Hepatocyte (in vitro differentiated cells): ENCODE measurements at regions not wholly inside any gene's neighbourhood (a gene's known extent, or its start where the extent isn't known, plus 50 kb on each side); places are given as distances from the start of the nearest gene placed in this dataset.
"Not testable (repeated sequence)": the region's sequence is repeated elsewhere in the genome, so short reads cannot be mapped to it uniquely, and the experiment has no call there.

Experiments
- DNase-seq: peaks from one replicate; pipeline ENCODE4 v3.0.0-alpha.2; 2016; ENCODE audit warnings: low spot score
- H2AFZ ChIP-seq: fragments of 200-600 bp; sonication (generic); 2 replicates; pipeline ENCODE4 v1.6.0; 2016; ENCODE audit warnings: antibody characterized with exemption, mild to moderate bottlenecking
- H3K27ac ChIP-seq: fragments of 200-600 bp; sonication (generic); 2 replicates; pipeline ENCODE4 v1.5.1; 2016; ENCODE audit warnings: mild to moderate bottlenecking
- H3K27me3 ChIP-seq: fragments of 200-600 bp; sonication (generic); 2 replicates; pipeline ENCODE4 v1.6.1; 2016
- H3K36me3 ChIP-seq: fragments of 200-600 bp; sonication (generic); replicated peaks from 2 replicates; pipeline ENCODE4 v1.5.1; 2016; ENCODE audit warnings: low read depth; ENCODE audit not compliant: insufficient read depth
- H3K4me1 ChIP-seq: fragments of 200-600 bp; sonication (generic); 2 replicates; pipeline ENCODE4 v1.5.1; 2016; ENCODE audit warnings: mild to moderate bottlenecking, moderate library complexity; ENCODE audit not compliant: insufficient read depth
- H3K4me2 ChIP-seq: fragments of 200-600 bp; sonication (generic); 2 replicates; pipeline ENCODE4 v1.6.0; 2016
- H3K4me3 ChIP-seq: fragments of 200-600 bp; sonication (generic); 2 replicates; pipeline ENCODE4 v1.5.1; 2016; ENCODE audit warnings: mild to moderate bottlenecking
- H3K79me2 ChIP-seq: fragments of 200-600 bp; sonication (generic); 2 replicates; pipeline ENCODE4 v1.6.0; 2017; ENCODE audit warnings: mild to moderate bottlenecking
- H3K9me2 ChIP-seq: fragments of 200-600 bp; sonication (generic); replicated peaks from 2 replicates; pipeline ENCODE4 v1.6.0; 2017; ENCODE audit warnings: mild to moderate bottlenecking; ENCODE audit not compliant: insufficient read depth
- H3K9me3 ChIP-seq: fragments of 200-600 bp; sonication (generic); 2 replicates; pipeline ENCODE4 v1.5.1; 2016; ENCODE audit warnings: low read depth, mild to moderate bottlenecking
- H4K20me1 ChIP-seq: fragments of 200-600 bp; sonication (generic); 2 replicates; pipeline ENCODE4 v1.6.0; 2016; ENCODE audit warnings: mild to moderate bottlenecking; ENCODE audit not compliant: insufficient read depth, poor library complexity, severe bottlenecking
- WGBS: methylation state at CpG from one replicate; pipeline ENCODE4 v1.1.6; 2016; ENCODE audit warnings: low lambda C conversion rate; ENCODE audit errors: missing lambda C conversion rate; 5-methylcytosine and 5-hydroxymethylcytosine counted together
- TF ChIP-seq, protein P1 (sequence below): fragments of 200-600 bp; sonication (generic); IDR thresholded peaks from 2 replicates; pipeline ENCODE4 v1.5.1; 2016; ENCODE audit warnings: antibody characterized with exemption, mild to moderate bottlenecking; ENCODE audit not compliant: poor library complexity

DNA sequence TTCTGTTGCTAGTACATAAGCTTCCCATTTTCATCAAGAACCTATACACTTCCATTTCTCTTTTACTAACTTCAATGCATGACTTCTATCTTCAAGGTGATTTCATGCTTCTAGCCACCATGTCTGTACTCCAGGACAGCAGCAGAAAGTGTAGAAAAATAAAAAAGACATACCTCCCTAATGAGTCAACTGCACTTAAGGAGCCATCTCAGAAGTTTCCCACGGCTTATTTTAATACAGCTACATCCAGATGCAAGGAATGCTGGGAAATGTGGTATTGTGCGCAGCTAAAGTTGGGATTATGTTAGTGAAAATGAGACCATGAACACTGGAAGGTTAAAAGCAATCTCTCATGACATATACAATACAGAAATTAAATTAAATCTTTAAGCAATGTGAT lies 264.7 kb upstream of the ZNF322 start:
- DNase-seq, H3K79me2 ChIP-seq, H3K9me3 ChIP-seq, H4K20me1 ChIP-seq, H3K27me3 ChIP-seq, H3K36me3 ChIP-seq, H3K27ac ChIP-seq, H3K4me3 ChIP-seq, H3K9me2 ChIP-seq, H3K4me2 ChIP-seq, H2AFZ ChIP-seq, H3K4me1 ChIP-seq: not testable (repeated sequence)
- 86% methylated on average over 2 of the region's 2 CpGs for WGBS

DNA sequence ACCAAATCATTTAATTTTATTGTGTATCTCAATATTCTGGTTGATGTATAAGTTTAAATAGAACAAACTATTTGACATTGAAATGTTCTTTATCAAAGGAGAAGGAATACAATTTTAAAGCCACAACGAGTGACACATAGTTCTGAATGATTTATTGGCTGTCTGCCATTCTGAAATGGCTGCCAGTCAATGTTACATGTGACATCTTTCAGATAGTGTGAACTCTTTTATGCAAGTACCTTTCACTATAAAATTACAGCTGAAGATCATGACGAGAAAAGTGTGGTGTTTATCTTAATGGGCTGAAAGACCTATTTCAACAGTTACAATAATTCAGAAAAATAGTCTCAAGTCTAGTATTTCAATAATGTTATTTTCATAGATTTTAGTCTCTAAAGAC lies 268.6 kb upstream of the ZNF322 start:
- WGBS = 92% methylated on average over 1 of the region's 2 CpGs

DNA sequence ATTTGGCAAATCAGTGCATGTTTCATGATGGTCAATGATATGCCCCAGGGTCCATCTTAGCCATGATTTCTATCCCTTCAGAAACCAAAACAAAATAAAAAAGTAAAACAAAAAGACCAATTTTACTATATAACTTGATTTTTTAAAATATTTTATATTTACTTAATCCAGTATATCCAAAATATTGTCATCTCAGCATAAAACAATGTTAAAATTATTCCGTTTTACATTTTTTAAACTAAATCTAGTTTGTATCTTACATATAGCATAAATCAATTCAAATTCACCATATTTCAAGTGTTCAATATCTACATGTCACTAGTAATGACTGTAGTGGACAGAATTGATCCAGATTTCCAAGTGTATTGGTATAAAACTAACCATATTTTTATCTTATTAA lies 277.7 kb upstream of the ZNF322 start:
- not testable (repeated sequence) for H3K4me1 ChIP-seq, H2AFZ ChIP-seq, H3K9me2 ChIP-seq, H3K79me2 ChIP-seq, H3K9me3 ChIP-seq, H3K4me3 ChIP-seq, H3K36me3 ChIP-seq, DNase-seq, H3K27me3 ChIP-seq, H4K20me1 ChIP-seq, H3K27ac ChIP-seq, H3K4me2 ChIP-seq
- WGBS = 94% methylated on average over 1 of the region's 1 CpG

More for the DNA sequence above, 268.6 kb upstream of the ZNF322 start:
- not testable (repeated sequence) for H3K79me2 ChIP-seq, DNase-seq, H3K4me3 ChIP-seq, H3K9me3 ChIP-seq, H3K36me3 ChIP-seq, H3K9me2 ChIP-seq, H3K27ac ChIP-seq, H3K4me1 ChIP-seq, H2AFZ ChIP-seq, H3K4me2 ChIP-seq, H3K27me3 ChIP-seq, H4K20me1 ChIP-seq

DNA sequence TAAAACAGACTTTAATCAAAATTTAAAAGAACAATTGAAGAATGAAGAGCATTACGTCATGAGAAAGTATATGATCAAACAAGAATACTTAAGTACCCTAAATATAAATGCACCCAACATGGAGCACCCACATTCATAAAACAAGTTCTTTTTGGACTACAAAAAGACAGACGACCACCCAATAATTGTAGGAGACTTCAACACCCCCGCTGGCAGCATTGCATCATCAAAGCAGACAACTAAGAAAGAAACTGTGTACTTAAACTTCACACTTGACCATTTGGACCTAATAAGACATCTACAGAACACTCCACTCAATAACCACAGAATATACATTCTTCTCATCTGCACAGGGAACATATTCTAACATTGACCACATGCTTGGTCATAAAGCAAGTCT lies 291.7 kb upstream of the ZNF322 start:
- not testable (repeated sequence) for H3K4me1 ChIP-seq, H3K36me3 ChIP-seq, H3K4me3 ChIP-seq, H2AFZ ChIP-seq, H3K9me2 ChIP-seq, DNase-seq, H3K27me3 ChIP-seq, H3K9me3 ChIP-seq, H3K4me2 ChIP-seq, H4K20me1 ChIP-seq, H3K27ac ChIP-seq
- whole genome bisulfite sequencing = 94% methylated on average over 3 of the region's 3 CpGs
- peaks cover 10% of the 10 kb centered on the region for H3K79me2 ChIP-seq

DNA sequence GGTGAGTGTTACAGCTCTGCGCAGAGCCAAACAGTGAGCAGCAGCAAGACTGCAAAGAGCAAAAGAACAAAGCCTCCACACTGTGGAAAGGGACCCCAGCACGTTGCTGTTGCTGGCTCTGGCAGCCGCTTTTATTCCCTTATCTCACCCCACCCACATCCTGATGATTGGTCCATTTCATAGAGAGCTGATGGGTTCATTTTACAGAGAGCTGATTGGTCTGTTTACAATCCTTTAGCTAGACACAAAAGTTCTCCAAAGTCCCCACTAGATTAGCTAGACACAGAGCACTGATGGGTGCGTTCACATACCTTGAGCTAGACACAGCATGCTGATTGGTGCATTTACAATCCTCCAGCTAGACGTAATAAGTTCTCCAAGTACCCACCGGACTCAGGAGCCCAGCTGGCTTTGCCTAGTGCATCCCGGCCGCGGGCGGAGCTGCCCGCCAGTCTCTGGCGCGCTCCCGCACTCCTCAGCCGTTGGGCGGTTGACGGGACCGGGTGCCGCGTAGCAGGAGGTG lies 291.4 kb upstream of the PRSS16 start:
- not testable (repeated sequence) for H3K79me2 ChIP-seq, H3K36me3 ChIP-seq, H3K9me2 ChIP-seq, H3K4me1 ChIP-seq, H3K9me3 ChIP-seq, H4K20me1 ChIP-seq, H3K27me3 ChIP-seq
- peak; percentile 78 for DNase-seq
- Histone ChIP-seq H3K4me2 (peak overlapping the region; percentile 79), H3K4me3 (peak overlapping the region; percentile 73), H2AFZ (peak overlapping the region; percentile 2), H3K27ac (peak overlapping the region; percentile 95)
- 5% methylated on average over 6 of the region's 20 CpGs for WGBS

DNA sequence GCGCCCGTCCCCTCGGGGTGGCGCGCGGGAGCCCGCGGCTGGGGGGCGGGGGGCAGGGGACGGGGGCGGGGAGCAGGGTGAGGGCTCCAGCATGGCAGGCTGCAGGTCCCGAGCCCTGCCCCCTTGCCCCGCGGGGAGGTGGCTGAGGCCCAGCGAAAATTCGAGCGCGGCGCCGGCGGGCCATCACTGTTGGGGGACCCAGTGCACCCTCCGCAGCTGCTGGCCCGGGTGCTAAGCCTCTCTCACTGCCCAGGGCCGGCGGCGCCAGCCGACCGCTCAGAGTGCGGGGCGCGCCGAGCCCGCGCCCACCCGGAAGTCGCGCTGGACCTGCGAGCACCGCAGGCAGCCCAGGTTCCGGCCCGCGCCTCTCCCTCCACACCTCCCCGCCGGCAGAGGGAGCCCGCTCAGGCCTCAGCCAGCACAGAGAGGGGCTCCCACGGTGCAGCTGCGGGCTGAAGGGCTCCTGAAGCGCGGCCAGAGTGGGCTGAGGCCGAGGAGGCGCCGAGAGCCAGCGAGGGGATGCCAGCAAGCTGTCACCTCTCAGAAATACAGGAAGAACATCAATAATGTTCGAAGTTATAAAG lies 290.8 kb upstream of the PRSS16 start:
- DNase-seq = peak; percentile 84
- H2AFZ ChIP-seq = peak overlapping the region; percentile 48

DNA sequence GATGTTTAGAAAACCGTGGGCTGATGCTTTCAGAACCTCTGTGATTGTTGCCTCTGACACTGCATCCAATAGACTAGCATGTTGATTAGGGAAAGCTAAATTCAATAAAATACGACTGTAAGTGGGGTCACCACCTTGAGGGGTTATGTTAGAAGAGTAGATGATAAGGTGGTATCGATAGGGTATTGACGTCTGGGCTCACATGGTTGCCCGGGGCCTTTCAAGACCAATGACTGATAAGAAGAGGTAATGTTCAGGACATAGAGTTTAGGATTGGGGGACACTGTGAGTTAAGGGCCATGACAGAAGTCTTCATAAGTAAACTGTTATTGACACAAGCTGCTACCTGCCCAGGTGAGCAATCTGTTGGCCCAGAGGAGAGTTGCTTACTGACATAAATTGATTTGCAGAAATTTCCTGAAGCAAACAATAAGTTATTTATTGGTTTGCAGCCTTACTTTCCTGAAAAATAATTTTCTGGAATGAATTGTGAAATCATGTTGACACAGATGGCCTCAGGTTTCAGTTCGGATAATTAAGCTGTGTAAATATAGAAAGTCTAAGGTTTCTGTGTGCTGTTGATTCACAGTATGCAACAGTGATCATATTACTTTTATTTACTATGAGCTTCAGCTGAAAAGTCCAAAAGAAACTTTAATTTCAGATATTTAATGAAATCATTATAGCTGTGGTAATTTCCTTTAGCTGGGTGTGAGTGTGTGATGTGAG lies 289.9 kb upstream of the PRSS16 start:
- WGBS = 25% methylated on average over 6 of the region's 6 CpGs
- DNase-seq = peak; percentile 1
- not testable (repeated sequence) for H4K20me1 ChIP-seq, H3K9me2 ChIP-seq, H3K36me3 ChIP-seq, H3K4me1 ChIP-seq, H3K9me3 ChIP-seq, H3K79me2 ChIP-seq, H3K27me3 ChIP-seq
- H3K27ac ChIP-seq = peak overlapping the region; percentile 95
- peak overlapping the region; percentile 48 for H2AFZ ChIP-seq
- peak overlapping the region; percentile 79 for H3K4me2 ChIP-seq
- peak overlapping the region; percentile 73 for H3K4me3 ChIP-seq

More for the DNA sequence above, 290.8 kb upstream of the PRSS16 start:
- not testable (repeated sequence) for H4K20me1 ChIP-seq, H3K36me3 ChIP-seq, H3K27me3 ChIP-seq, H3K9me2 ChIP-seq, H3K79me2 ChIP-seq, H3K9me3 ChIP-seq, H3K4me1 ChIP-seq
- under 1% methylated on average over 30 of the region's 54 CpGs for WGBS
- Histone ChIP-seq H3K4me2 (peak overlapping the region; percentile 79), H3K27ac (peak overlapping the region; percentile 95), H3K4me3 (peak overlapping the region; percentile 73)
- TF ChIP-seq, protein P1, sequence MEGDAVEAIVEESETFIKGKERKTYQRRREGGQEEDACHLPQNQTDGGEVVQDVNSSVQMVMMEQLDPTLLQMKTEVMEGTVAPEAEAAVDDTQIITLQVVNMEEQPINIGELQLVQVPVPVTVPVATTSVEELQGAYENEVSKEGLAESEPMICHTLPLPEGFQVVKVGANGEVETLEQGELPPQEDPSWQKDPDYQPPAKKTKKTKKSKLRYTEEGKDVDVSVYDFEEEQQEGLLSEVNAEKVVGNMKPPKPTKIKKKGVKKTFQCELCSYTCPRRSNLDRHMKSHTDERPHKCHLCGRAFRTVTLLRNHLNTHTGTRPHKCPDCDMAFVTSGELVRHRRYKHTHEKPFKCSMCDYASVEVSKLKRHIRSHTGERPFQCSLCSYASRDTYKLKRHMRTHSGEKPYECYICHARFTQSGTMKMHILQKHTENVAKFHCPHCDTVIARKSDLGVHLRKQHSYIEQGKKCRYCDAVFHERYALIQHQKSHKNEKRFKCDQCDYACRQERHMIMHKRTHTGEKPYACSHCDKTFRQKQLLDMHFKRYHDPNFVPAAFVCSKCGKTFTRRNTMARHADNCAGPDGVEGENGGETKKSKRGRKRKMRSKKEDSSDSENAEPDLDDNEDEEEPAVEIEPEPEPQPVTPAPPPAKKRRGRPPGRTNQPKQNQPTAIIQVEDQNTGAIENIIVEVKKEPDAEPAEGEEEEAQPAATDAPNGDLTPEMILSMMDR = peak; percentile 65

DNA sequence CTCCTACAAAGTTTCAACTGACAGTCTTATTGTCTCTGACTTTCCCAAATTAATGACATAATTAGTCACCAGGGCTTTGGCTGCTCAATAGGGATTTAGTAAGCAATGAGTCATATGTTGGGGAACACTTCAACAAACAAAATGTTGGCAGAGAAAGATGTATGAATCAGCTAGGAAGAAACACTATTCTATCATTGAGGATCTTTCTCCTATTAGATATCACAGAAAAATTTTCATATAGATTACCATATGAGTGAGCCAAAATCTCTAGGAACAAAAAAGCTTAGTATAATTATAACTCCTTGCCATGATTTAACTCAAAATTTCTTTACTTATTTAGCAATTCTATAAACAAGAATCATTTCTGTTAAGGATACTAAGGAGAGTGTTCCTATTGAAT lies 286.3 kb upstream of the PRSS16 start:
- H3K27me3 ChIP-seq, H3K9me2 ChIP-seq, H3K4me1 ChIP-seq, H3K79me2 ChIP-seq, DNase-seq, H3K9me3 ChIP-seq, H4K20me1 ChIP-seq, H3K36me3 ChIP-seq, H2AFZ ChIP-seq, H3K4me2 ChIP-seq, H3K4me3 ChIP-seq, H3K27ac ChIP-seq: not testable (repeated sequence)
